ENCODE measurements at regions not wholly inside any gene's neighbourhood (a gene's known extent, or its start where the extent isn't known, plus 50 kb on each side); places are given as distances from the start of the nearest gene placed in this dataset.

DNA sequence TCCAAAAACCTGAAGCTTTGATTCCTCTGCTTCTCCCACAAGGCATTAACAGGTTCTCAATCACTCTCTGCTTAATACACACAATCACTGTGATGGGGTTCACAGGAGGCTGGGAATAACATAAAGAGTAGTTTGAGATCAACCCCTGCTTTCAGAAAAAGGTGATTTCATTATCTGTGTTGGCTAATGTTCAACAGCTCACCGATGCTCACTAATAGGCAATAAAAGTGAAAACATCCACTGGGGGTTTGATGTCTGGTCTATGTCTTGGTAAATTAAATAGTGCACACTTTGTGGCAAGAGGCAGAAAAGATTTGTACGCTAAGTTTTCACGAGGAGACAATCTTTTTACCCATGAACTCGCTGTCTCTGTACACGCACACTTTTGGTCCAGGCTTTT, 159.3 kb upstream of the SERPINE2 start:
- TF ChIP-seq EZH2phosphoT487 (IDR thresholded peaks at IDR 0.05; ENCODE audit: borderline replicate concordance, low read depth, low read length), result no peak
- TF ChIP-seq, protein P1, sequence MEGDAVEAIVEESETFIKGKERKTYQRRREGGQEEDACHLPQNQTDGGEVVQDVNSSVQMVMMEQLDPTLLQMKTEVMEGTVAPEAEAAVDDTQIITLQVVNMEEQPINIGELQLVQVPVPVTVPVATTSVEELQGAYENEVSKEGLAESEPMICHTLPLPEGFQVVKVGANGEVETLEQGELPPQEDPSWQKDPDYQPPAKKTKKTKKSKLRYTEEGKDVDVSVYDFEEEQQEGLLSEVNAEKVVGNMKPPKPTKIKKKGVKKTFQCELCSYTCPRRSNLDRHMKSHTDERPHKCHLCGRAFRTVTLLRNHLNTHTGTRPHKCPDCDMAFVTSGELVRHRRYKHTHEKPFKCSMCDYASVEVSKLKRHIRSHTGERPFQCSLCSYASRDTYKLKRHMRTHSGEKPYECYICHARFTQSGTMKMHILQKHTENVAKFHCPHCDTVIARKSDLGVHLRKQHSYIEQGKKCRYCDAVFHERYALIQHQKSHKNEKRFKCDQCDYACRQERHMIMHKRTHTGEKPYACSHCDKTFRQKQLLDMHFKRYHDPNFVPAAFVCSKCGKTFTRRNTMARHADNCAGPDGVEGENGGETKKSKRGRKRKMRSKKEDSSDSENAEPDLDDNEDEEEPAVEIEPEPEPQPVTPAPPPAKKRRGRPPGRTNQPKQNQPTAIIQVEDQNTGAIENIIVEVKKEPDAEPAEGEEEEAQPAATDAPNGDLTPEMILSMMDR (conservative IDR thresholded peaks at IDR 0.05; ENCODE audit: low read length), result no peak
- POLR2A ChIA-PET, result interaction anchor here (0.6 kb wide), 1 partner anchor 1494 kb away, joined by 3 read pairs; no protein-coding TSS in a partner anchor
- BruUV-seq (replicated peaks), result no TSS peak

DNA sequence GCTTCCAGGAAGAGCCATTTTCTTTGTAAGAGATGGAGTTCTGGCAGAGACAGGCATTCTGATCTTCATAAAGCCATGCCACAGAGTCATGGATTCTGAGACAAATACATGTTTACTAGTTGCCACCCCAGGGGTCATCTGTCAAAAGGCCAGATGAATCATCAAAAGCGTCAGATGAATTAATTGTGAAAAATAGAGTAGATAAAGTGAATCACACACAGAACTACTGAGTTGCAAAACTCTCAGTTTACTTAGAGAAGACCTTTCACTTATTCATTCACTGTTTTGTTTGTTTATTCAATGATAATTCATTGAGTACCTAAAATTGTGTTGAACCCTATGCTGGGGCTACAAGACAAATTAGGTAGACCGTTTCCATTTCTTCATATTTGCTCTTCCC, 157.7 kb upstream of the SERPINE2 start:
- H4K20me1 ChIP-seq (ENCODE audit: insufficient read depth, low read length), result no peaks in the 10 kb centered on the region
- H3K36me3 ChIP-seq (ENCODE audit: insufficient read depth, low read length), result no peaks in the 10 kb centered on the region
- no peaks in the 10 kb centered on the region for H3K9me2 ChIP-seq (ENCODE audit: insufficient read depth, low read length)
- H3K4me3 ChIP-seq (ENCODE audit: low read depth, low read length, poor library complexity, severe bottlenecking), result no peak overlapping the region
- no peak for TF ChIP-seq EZH2phosphoT487 (IDR thresholded peaks at IDR 0.05; ENCODE audit: borderline replicate concordance, low read depth, low read length)
- TF ChIP-seq, protein P1 (conservative IDR thresholded peaks at IDR 0.05; ENCODE audit: low read length), result no peak
- H3K4me1 ChIP-seq (ENCODE audit: insufficient read depth, low read length, poor library complexity, severe bottlenecking), result no peaks in the 10 kb centered on the region
- intact Hi-C loops (cut with micrococcal nuclease; ENCODE audit: unreplicated experiment), result no loop called here
- H3K79me2 ChIP-seq (ENCODE audit: insufficient read depth, low read depth, low read length), result no peaks in the 10 kb centered on the region
- no TSS peak for BruUV-seq (replicated peaks)
- CTCF ChIA-PET (ENCODE audit: unreplicated experiment), result no interaction called here
- POLR2A ChIA-PET, result no interaction called here
- no peak overlapping the region for H2AFZ ChIP-seq (ENCODE audit: low read length)
- no peak overlapping the region for H3K4me2 ChIP-seq (ENCODE audit: low read length)
- no peak overlapping the region for H3K27ac ChIP-seq (ENCODE audit: low read depth, low read length, poor library complexity, severe bottlenecking)
- no peaks in the 10 kb centered on the region for H3K9me3 ChIP-seq (ENCODE audit: low read length)
- no peak for DNase-seq (ENCODE audit: low spot score)

More for the DNA sequence above, 159.3 kb upstream of the SERPINE2 start:
- CTCF ChIA-PET (ENCODE audit: unreplicated experiment), result no interaction called here
- no peak overlapping the region for H3K4me2 ChIP-seq (ENCODE audit: low read length)
- H3K79me2 ChIP-seq (ENCODE audit: insufficient read depth, low read depth, low read length), result no peaks in the 10 kb centered on the region
- H3K4me3 ChIP-seq (ENCODE audit: low read depth, low read length, poor library complexity, severe bottlenecking), result no peak overlapping the region
- no peaks in the 10 kb centered on the region for H4K20me1 ChIP-seq (ENCODE audit: insufficient read depth, low read length)
- H3K27ac ChIP-seq (ENCODE audit: low read depth, low read length, poor library complexity, severe bottlenecking), result no peak overlapping the region
- intact Hi-C loops (cut with micrococcal nuclease; ENCODE audit: unreplicated experiment), result no loop called here
- no peak for DNase-seq (ENCODE audit: low spot score)
- no peaks in the 10 kb centered on the region for H3K9me2 ChIP-seq (ENCODE audit: insufficient read depth, low read length)
- no peak overlapping the region for H2AFZ ChIP-seq (ENCODE audit: low read length)
- H3K9me3 ChIP-seq (ENCODE audit: low read length), result no peaks in the 10 kb centered on the region
- no peaks in the 10 kb centered on the region for H3K4me1 ChIP-seq (ENCODE audit: insufficient read depth, low read length, poor library complexity, severe bottlenecking)
- no peaks in the 10 kb centered on the region for H3K36me3 ChIP-seq (ENCODE audit: insufficient read depth, low read length)

DNA sequence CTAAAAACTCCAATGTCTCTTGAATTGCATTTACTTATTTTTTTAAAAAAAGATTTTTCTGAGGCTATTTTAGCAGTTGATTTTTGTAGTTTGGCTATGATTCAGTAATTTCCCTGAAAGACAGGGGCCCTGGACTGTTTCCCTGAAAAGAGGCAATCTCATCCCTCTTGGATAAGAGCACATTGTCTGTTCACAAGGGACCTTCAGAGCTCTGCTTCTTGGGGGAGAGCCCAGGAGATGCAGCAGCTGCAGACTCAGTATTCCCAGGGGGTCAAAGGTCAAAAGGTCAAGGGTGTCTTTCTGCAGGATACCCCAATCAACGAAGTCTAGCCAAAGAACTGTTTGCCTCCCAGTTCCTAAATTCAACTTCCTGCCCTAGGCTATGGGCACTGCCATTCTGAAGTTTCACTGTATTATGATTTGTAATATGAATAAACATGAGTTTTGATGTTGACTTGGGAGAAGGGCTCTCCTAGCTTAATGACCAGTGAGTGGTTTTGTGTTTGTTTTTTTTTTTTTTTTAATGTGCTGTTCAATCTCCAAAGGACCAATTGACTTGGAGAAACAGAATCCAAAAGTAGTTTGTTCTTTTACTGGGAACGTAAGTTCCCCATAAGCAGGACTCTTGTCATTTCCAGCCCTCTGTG, 157.0 kb upstream of the SERPINE2 start:
- no peaks in the 10 kb centered on the region for H3K36me3 ChIP-seq (ENCODE audit: insufficient read depth, low read length)
- H3K27ac ChIP-seq (ENCODE audit: low read depth, low read length, poor library complexity, severe bottlenecking), result no peak overlapping the region
- no peak for DNase-seq (ENCODE audit: low spot score)
- H3K9me2 ChIP-seq (ENCODE audit: insufficient read depth, low read length), result no peaks in the 10 kb centered on the region
- H3K79me2 ChIP-seq (ENCODE audit: insufficient read depth, low read depth, low read length), result no peaks in the 10 kb centered on the region
- no peaks in the 10 kb centered on the region for H4K20me1 ChIP-seq (ENCODE audit: insufficient read depth, low read length)
- no peak overlapping the region for H3K4me2 ChIP-seq (ENCODE audit: low read length)
- ChIA-PET CTCF (ENCODE audit: unreplicated experiment) (no interaction called here), POLR2A (interaction anchor here (0.6 to 1.3 kb wide), 2 partner anchors 11 to 69 kb away, joined by 3 read pairs; no protein-coding TSS in a partner anchor)
- BruUV-seq (replicated peaks), result no TSS peak
- intact Hi-C loops (cut with micrococcal nuclease; ENCODE audit: unreplicated experiment), result no loop called here
- H3K9me3 ChIP-seq (ENCODE audit: low read length), result no peaks in the 10 kb centered on the region
- H2AFZ ChIP-seq (ENCODE audit: low read length), result no peak overlapping the region
- TF ChIP-seq, protein P1 (conservative IDR thresholded peaks at IDR 0.05; ENCODE audit: low read length), result no peak
- no peak for TF ChIP-seq EZH2phosphoT487 (IDR thresholded peaks at IDR 0.05; ENCODE audit: borderline replicate concordance, low read depth, low read length)
- H3K4me1 ChIP-seq (ENCODE audit: insufficient read depth, low read length, poor library complexity, severe bottlenecking), result no peaks in the 10 kb centered on the region
- no peak overlapping the region for H3K4me3 ChIP-seq (ENCODE audit: low read depth, low read length, poor library complexity, severe bottlenecking)

Data from OCI-LY7 (cell line).